ENCODE measurements at regions not wholly inside any gene's neighbourhood (a gene's known extent, or its start where the extent isn't known, plus 50 kb on each side); places are given as distances from the start of the nearest gene placed in this dataset.

GRCh38 chr20:54950304-54950703, 474.9 kb downstream of the DOK5 start:
- no peak for TF ChIP-seq POLR2A (IDR thresholded peaks at IDR 0.05)
- no peak for TF ChIP-seq CTCF (IDR thresholded peaks at IDR 0.05)
